ENCODE measurements at regions not wholly inside any gene's neighbourhood (a gene's known extent, or its start where the extent isn't known, plus 50 kb on each side); places are given as distances from the start of the nearest gene placed in this dataset.

DNA sequence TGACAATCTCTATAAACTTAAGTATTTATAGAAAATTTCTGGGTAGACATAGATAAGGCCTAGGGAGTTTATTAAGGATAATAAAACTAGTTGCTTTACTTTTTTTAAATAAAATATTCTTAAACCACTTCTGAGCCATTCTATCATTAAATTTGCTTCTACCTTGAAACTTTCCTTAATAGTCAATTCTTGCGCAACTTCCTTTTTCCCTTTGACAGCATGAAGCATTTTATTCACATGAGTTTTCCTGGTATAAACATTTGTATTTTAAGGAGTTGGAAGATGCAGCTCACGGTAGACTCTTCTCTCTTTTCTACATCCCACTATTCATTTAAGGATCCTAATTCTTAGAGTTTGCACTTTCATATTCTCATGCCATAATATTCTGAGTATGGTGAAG, 75.8 kb upstream of the DPH5 start:
- TF ChIP-seq, protein P1, sequence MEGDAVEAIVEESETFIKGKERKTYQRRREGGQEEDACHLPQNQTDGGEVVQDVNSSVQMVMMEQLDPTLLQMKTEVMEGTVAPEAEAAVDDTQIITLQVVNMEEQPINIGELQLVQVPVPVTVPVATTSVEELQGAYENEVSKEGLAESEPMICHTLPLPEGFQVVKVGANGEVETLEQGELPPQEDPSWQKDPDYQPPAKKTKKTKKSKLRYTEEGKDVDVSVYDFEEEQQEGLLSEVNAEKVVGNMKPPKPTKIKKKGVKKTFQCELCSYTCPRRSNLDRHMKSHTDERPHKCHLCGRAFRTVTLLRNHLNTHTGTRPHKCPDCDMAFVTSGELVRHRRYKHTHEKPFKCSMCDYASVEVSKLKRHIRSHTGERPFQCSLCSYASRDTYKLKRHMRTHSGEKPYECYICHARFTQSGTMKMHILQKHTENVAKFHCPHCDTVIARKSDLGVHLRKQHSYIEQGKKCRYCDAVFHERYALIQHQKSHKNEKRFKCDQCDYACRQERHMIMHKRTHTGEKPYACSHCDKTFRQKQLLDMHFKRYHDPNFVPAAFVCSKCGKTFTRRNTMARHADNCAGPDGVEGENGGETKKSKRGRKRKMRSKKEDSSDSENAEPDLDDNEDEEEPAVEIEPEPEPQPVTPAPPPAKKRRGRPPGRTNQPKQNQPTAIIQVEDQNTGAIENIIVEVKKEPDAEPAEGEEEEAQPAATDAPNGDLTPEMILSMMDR (conservative IDR thresholded peaks at IDR 0.05; ENCODE audit: low read length), result no peak
- no peak for TF ChIP-seq EZH2phosphoT487 (IDR thresholded peaks at IDR 0.05; ENCODE audit: borderline replicate concordance)
